PC-3 (cell line): ENCODE measurements at regions not wholly inside any gene's neighbourhood (a gene's known extent, or its start where the extent isn't known, plus 50 kb on each side); places are given as distances from the start of the nearest gene placed in this dataset.

Source experiments
- ATAC-seq: fragments of 200-7000 bp; cut with Tn5 transposase; 2 replicates; pipeline ENCODE4 v1.9.1; 2020; ENCODE audit warnings: mild to moderate bottlenecking, moderate library complexity
- BruUV-seq: library from RNA; stranded (reverse); fragments of 400-500 nt; replicated peaks from 2 replicates; lab custom pipeline; 2021; lab: Mats Ljungman, UMichigan
- CTCF ChIA-PET: fragments of 300-600 bp; sonication (Branson Sonifier 250); formaldehyde crosslinking; loops from one replicate; lab custom pipeline; 2022; ENCODE audit warnings: antibody characterized with exemption; lab: Charles Lee
- POLR2A ChIA-PET: fragments of 300-600 bp; sonication (Branson Sonifier 250); formaldehyde crosslinking; loops from one replicate; lab custom pipeline; 2022; ENCODE audit warnings: antibody characterized with exemption; ENCODE audit not compliant: unreplicated experiment; lab: Charles Lee
- DNase-seq: peaks from one replicate; pipeline ENCODE4 v3.0.0-alpha.2; 2015
- H2AFZ ChIP-seq: fragments of 300-600 bp; sonication (generic); 2 replicates; pipeline ENCODE4 v1.6.0; 2016; ENCODE audit warnings: antibody characterized with exemption, low read length
- H3F3A ChIP-seq: fragments of 300-600 bp; sonication (generic); one replicate; pipeline ENCODE4 v1.6.0; 2017; ENCODE audit warnings: antibody characterized with exemption, low read length, control low read depth, mild to moderate bottlenecking; ENCODE audit not compliant: unreplicated experiment
- H3K27ac ChIP-seq: fragments of 300-600 bp; sonication (generic); 2 replicates; pipeline ENCODE4 v1.5.1; 2016; ENCODE audit warnings: mild to moderate bottlenecking, low read length
- H3K27me3 ChIP-seq: fragments of 300-600 bp; sonication (generic); 2 replicates; pipeline ENCODE4 v1.6.1; 2016; ENCODE audit warnings: low read length, mixed read lengths
- H3K36me3 ChIP-seq: fragments of 300-600 bp; sonication (generic); 2 replicates; pipeline ENCODE4 v1.6.1; 2016; ENCODE audit warnings: low read depth, mixed run types, low read length, mixed read lengths
- H3K4me1 ChIP-seq: fragments of 300-600 bp; sonication (generic); 2 replicates; pipeline ENCODE4 v1.5.1; 2016; ENCODE audit warnings: low read length; ENCODE audit not compliant: insufficient read depth
- H3K4me2 ChIP-seq: fragments of 300-600 bp; sonication (generic); 2 replicates; pipeline ENCODE4 v1.6.0; 2016; ENCODE audit warnings: low read length
- H3K4me3 ChIP-seq: fragments of 300-600 bp; sonication (generic); 2 replicates; pipeline ENCODE4 v1.5.1; 2016; ENCODE audit warnings: mild to moderate bottlenecking, low read length, mixed read lengths
- H3K79me2 ChIP-seq: fragments of 300-600 bp; sonication (generic); 2 replicates; pipeline ENCODE4 v1.6.1; 2017; ENCODE audit warnings: low read length, mixed read lengths
- H3K9ac ChIP-seq: fragments of 300-600 bp; sonication (generic); 2 replicates; pipeline ENCODE4 v1.6.0; 2016; ENCODE audit warnings: mild to moderate bottlenecking, low read length
- H3K9me2 ChIP-seq: fragments of 300-600 bp; sonication (generic); replicated peaks from 2 replicates; pipeline ENCODE4 v1.6.1; 2016; ENCODE audit warnings: mixed run types, low read length, mixed read lengths
- H3K9me3 ChIP-seq: fragments of 300-600 bp; sonication (generic); 2 replicates; pipeline ENCODE4 v1.6.1; 2016; ENCODE audit warnings: low read length, mixed read lengths
- H4K20me1 ChIP-seq: fragments of 300-600 bp; sonication (generic); 2 replicates; pipeline ENCODE4 v1.6.1; 2016; ENCODE audit warnings: low read length, mixed read lengths
- CTCF ChIP-seq: fragments of 300-600 bp; sonication (generic); conservative IDR thresholded peaks from 2 replicates; pipeline ENCODE4 v1.5.1; 2017; ENCODE audit warnings: antibody characterized with exemption, low read depth, mild to moderate bottlenecking, low read length
- EZH2 ChIP-seq: fragments of 300-600 bp; sonication (generic); IDR thresholded peaks from one replicate; pipeline ENCODE4 v1.6.1; 2017; ENCODE audit warnings: antibody characterized with exemption, mild to moderate bottlenecking, low read length; ENCODE audit not compliant: unreplicated experiment
- EZH2phosphoT487 ChIP-seq: fragments of 300-600 bp; sonication (generic); IDR thresholded peaks from 2 replicates; pipeline ENCODE4 v1.6.1; 2018; ENCODE audit warnings: mild to moderate bottlenecking, antibody characterized with exemption, low read length, borderline replicate concordance
- intact Hi-C: fragments of 100-400 bp; cut with micrococcal nuclease; formaldehyde crosslinking; loops from 2 replicates; pipeline ENCODE4 v1.9.0; 2023

- intact Hi-C loops, result no loop called here
- ChIA-PET POLR2A (no interaction called here), CTCF (no interaction called here)
- Histone ChIP-seq H3K4me1 (no peaks in the 10 kb centered on the region), H3K79me2 (no peaks in the 10 kb centered on the region), H2AFZ (no peak overlapping the region), H4K20me1 (no peaks in the 10 kb centered on the region), H3K4me2 (no peak overlapping the region), H3K9me2 (no peaks in the 10 kb centered on the region), H3F3A (no peaks in the 10 kb centered on the region), H3K36me3 (no peaks in the 10 kb centered on the region), H3K9ac (no peak overlapping the region), H3K27ac (no peak overlapping the region), H3K4me3 (no peak overlapping the region), H3K27me3 (no peaks in the 10 kb centered on the region), H3K9me3 (0 out of 2 replicates have a peak, but pooled peaks cover 2% of the 10 kb centered on the region)
- TF ChIP-seq EZH2phosphoT487, result no peak
- TF ChIP-seq EZH2, result no peak
- TF ChIP-seq CTCF, result no peak
- ATAC-seq (no peak), DNase-seq (no peak)
- no TSS peak for BruUV-seq
Observed at GRCh38 chr2:4502230-4502843, 799.0 kb downstream of the DCDC2C start.

- intact Hi-C loops, result no loop called here
- ATAC-seq (no peak), DNase-seq (no peak)
- Histone ChIP-seq H3K36me3 (no peaks in the 10 kb centered on the region), H4K20me1 (no peaks in the 10 kb centered on the region), H2AFZ (no peak overlapping the region), H3K9ac (no peak overlapping the region), H3K79me2 (no peaks in the 10 kb centered on the region), H3K9me3 (0 out of 2 replicates have a peak, but pooled peaks cover 9% of the 10 kb centered on the region), H3K4me2 (no peak overlapping the region), H3F3A (no peaks in the 10 kb centered on the region), H3K4me1 (no peaks in the 10 kb centered on the region), H3K27ac (no peak overlapping the region), H3K4me3 (no peak overlapping the region), H3K9me2 (no peaks in the 10 kb centered on the region), H3K27me3 (no peaks in the 10 kb centered on the region)
- ChIA-PET CTCF (no interaction called here), POLR2A (no interaction called here)
- BruUV-seq, result no TSS peak
- no peak for TF ChIP-seq CTCF
- no peak for TF ChIP-seq EZH2phosphoT487
- no peak for TF ChIP-seq EZH2
Observed at GRCh38 chr2:4507661-4508060, 804.3 kb downstream of the DCDC2C start.
